ENCODE measurements at regions not wholly inside any gene's neighbourhood (a gene's known extent, or its start where the extent isn't known, plus 50 kb on each side); places are given as distances from the start of the nearest gene placed in this dataset.
"Not testable (repeated sequence)": the region's sequence is repeated elsewhere in the genome, so short reads cannot be mapped to it uniquely, and the experiment has no call there.

- DNase-seq: no peak
Measured at GRCh38 chr7:89401099-89401498, 605.6 kb upstream of the TEX47 start.

GRCh38 chr7:89401690-89402089, 606.2 kb upstream of the TEX47 start:
- no peak for DNase-seq

- no peak for DNase-seq
Measured at GRCh38 chr7:89451911-89452310, 656.4 kb upstream of the TEX47 start.

GRCh38 chr7:89456556-89456955, 661.0 kb upstream of the TEX47 start:
- DNase-seq: no peak

- DNase-seq: no peak
Measured at GRCh38 chr7:89458114-89458513, 662.6 kb upstream of the TEX47 start.

GRCh38 chr7:89474456-89474855, 678.9 kb upstream of the TEX47 start:
- DNase-seq: no peak

- no peak for DNase-seq
Measured at GRCh38 chr7:89477991-89478390, 676.3 kb upstream of the STEAP1 start.

- no peak for DNase-seq
Measured at GRCh38 chr7:89495704-89496103, 658.6 kb upstream of the STEAP1 start.

- no peak for DNase-seq
Measured at GRCh38 chr7:89500084-89500483, 654.2 kb upstream of the STEAP1 start.

- DNase-seq: no peak
Measured at GRCh38 chr7:89503281-89503680, 651.0 kb upstream of the STEAP1 start.

- DNase-seq: no peak
Measured at GRCh38 chr7:89507034-89507433, 647.2 kb upstream of the STEAP1 start.

GRCh38 chr7:89511900-89512299, 642.4 kb upstream of the STEAP1 start:
- DNase-seq: no peak

GRCh38 chr7:89514970-89515369, 639.3 kb upstream of the STEAP1 start:
- no peak for DNase-seq

- no peak for DNase-seq
Measured at GRCh38 chr7:89517815-89518214, 636.5 kb upstream of the STEAP1 start.

GRCh38 chr7:89549768-89550167, 604.5 kb upstream of the STEAP1 start:
- no peak for DNase-seq

- DNase-seq: no peak
Measured at GRCh38 chr7:89554209-89554608, 600.1 kb upstream of the STEAP1 start.

GRCh38 chr7:89559596-89559995, 594.7 kb upstream of the STEAP1 start:
- no peak for DNase-seq

GRCh38 chr7:89563597-89563996, 590.7 kb upstream of the STEAP1 start:
- DNase-seq: no peak

GRCh38 chr7:89584896-89585295, 569.4 kb upstream of the STEAP1 start:
- DNase-seq: no peak

- no peak for DNase-seq
Measured at GRCh38 chr7:89593125-89593524, 561.1 kb upstream of the STEAP1 start.

GRCh38 chr7:89602984-89603383, 551.3 kb upstream of the STEAP1 start:
- DNase-seq: no peak

GRCh38 chr7:89605362-89605761, 548.9 kb upstream of the STEAP1 start:
- no peak for DNase-seq

GRCh38 chr7:89606511-89606910, 547.8 kb upstream of the STEAP1 start:
- DNase-seq: peak in 1 of 5 experiments; percentile 28

GRCh38 chr7:89607792-89608191, 546.5 kb upstream of the STEAP1 start:
- DNase-seq: peak in 1 of 5 experiments; percentile 71

GRCh38 chr7:89616829-89617228, 537.4 kb upstream of the STEAP1 start:
- not testable (repeated sequence) for DNase-seq

GRCh38 chr7:89618274-89618673, 536.0 kb upstream of the STEAP1 start:
- DNase-seq: no peak
